HG03095 (cell line): ENCODE measurements at regions not wholly inside any gene's neighbourhood (a gene's known extent, or its start where the extent isn't known, plus 50 kb on each side); places are given as distances from the start of the nearest gene placed in this dataset.

ENCODE experiments used
- ATAC-seq: cut with Tn5 transposase; IDR thresholded peaks from one replicate; pipeline ENCODE4 v1.9.1; 2021; ENCODE audit warnings: moderate library complexity; ENCODE audit not compliant: unreplicated experiment

GRCh38 chr18:78830826-78831225, 148.8 kb upstream of the SALL3 start:
- ATAC-seq, result no peak

GRCh38 chr18:78831603-78832002, 148.0 kb upstream of the SALL3 start:
- ATAC-seq, result no peak

GRCh38 chr18:78833833-78834232, 145.8 kb upstream of the SALL3 start:
- no peak for ATAC-seq

GRCh38 chr18:78836838-78837237, 142.8 kb upstream of the SALL3 start:
- ATAC-seq, result no peak

- ATAC-seq, result no peak
Observed at GRCh38 chr18:78837754-78838153, 141.9 kb upstream of the SALL3 start.

GRCh38 chr18:78838183-78838582, 141.4 kb upstream of the SALL3 start:
- no peak for ATAC-seq

- no peak for ATAC-seq
Observed at GRCh38 chr18:78849046-78849445, 130.6 kb upstream of the SALL3 start.

GRCh38 chr18:78849458-78849857, 130.2 kb upstream of the SALL3 start:
- ATAC-seq, result no peak

- ATAC-seq, result no peak
Observed at GRCh38 chr18:78853341-78853740, 126.3 kb upstream of the SALL3 start.

- ATAC-seq, result no peak
Observed at GRCh38 chr18:78855188-78855587, 124.4 kb upstream of the SALL3 start.

GRCh38 chr18:78856569-78857313, 122.9 kb upstream of the SALL3 start:
- ATAC-seq, result no peak

- ATAC-seq, result no peak
Observed at GRCh38 chr18:78857314-78858150, 122.1 kb upstream of the SALL3 start.

GRCh38 chr18:78859686-78860085, 119.9 kb upstream of the SALL3 start:
- no peak for ATAC-seq

GRCh38 chr18:78860117-78860516, 119.5 kb upstream of the SALL3 start:
- ATAC-seq, result no peak

GRCh38 chr18:78861116-78861515, 118.5 kb upstream of the SALL3 start:
- no peak for ATAC-seq

GRCh38 chr18:78861706-78862105, 117.9 kb upstream of the SALL3 start:
- ATAC-seq, result no peak

GRCh38 chr18:78862395-78862794, 117.2 kb upstream of the SALL3 start:
- ATAC-seq, result no peak

GRCh38 chr18:78865056-78865598, 114.5 kb upstream of the SALL3 start:
- ATAC-seq, result no peak

GRCh38 chr18:78865771-78866310, 113.8 kb upstream of the SALL3 start:
- no peak for ATAC-seq

GRCh38 chr18:78867131-78867530, 112.5 kb upstream of the SALL3 start:
- ATAC-seq, result no peak
